HG02571 (cell line): ENCODE measurements at regions not wholly inside any gene's neighbourhood (a gene's known extent, or its start where the extent isn't known, plus 50 kb on each side); places are given as distances from the start of the nearest gene placed in this dataset.

ENCODE experiments used
- ATAC-seq: cut with Tn5 transposase; IDR thresholded peaks from one replicate; pipeline ENCODE4 v1.9.1; 2021; ENCODE audit warnings: mild to moderate bottlenecking, moderate library complexity; ENCODE audit not compliant: unreplicated experiment

DNA sequence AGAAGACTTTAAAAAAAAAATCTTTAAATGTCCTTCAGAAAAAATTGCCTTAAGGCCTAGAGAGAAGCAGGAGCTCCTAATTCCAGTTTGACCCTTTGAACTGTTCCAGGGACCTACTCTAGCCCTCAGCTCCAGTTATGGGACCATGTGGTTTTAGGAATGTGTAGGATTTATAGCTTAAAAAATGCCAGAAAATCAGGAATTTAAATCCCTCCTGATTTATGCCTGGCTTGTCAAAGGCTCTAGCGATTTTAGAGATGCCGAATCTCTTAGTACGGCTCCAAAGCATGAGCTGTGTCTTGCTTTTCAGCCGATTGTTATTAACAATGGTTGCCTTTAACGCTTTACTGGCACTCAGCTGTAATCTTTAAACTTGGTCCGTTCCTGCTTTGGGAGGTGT, 130.6 kb upstream of the NPVF start:
- no peak for ATAC-seq

DNA sequence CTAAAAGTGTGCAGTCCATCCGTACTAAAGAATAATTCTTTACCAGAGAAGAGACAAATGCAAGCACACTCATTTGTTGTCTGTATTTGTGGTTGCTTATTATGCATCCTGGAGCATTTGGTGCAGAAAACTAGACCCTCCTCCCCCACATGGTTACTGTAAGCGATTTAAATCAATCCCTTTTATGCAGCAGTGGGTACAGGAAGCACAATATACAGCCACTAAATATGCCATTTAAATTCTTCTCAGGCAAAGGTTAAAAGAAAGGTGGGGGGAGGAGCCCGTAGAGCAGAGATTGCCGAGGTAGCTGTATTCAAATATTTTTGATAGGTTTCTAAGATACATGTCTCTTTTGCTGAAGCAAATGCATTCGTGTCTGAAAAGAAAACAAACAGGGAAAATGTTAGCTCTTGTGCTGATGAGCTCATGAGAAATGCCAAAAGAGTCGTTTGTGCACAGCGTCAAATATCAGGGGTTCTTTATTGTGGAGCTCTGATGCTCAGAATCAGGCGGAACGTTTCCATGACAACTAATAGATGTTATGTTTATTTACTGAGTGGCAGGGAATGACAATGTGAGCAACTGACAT, 131.3 kb upstream of the NPVF start:
- ATAC-seq = no peak

DNA sequence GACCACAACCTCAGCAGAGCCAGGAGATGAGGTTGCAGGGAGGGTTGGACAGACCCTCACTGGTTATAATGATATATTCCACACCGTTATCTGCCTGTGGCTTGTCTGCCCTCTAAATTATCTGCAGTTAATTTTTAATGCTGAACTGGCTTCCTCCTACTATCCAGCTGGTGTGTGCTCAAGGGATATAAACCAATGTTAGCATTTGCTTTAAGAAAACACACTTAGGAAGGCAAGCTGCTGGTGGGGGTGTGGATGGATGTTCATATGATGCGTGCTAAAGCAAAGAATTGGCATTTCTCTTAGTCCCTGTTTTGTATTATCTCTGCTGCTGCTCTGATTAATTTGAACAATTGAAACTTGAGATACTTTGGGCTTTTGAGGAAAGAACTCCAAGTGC, 132.2 kb upstream of the NPVF start:
- ATAC-seq = no peak

DNA sequence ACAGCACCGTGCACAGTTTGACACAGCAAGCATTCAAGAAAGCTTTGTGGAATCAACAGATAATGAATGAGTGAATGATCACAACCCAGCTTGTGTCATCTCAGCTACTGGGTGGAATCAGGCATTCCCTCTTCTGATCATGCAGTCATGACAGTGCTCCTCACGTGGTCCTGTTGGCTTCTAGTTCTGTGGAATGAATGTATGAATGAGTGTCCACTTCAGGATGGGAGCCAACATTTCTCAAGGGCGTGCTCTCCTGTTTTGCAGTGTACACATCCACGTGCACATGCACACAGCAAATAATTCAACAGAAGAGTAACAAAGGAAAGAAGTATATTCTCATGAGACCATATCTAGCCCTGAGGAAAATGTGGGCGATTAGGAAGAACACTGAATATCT, 133.1 kb upstream of the NPVF start:
- no peak for ATAC-seq

DNA sequence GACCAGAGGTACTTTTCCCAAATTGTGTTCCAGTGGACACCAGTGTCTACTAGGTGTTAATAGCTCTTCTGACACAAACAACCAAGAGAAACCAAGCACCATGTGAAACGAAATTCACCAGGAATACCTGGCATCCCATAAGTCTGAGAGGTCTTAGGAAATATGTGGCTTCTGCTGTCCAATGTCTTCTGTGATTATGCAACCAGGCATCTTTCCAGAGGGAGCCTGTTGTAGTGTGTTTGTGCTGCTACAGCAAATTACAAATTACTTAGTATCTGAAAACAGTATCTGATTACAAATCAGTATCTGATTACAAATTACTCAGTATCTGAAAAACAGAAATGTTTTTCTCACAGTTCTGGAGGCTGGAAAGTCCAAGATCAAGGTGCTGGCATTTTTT, 133.6 kb upstream of the NPVF start:
- ATAC-seq = no peak

- no peak for ATAC-seq
Observed at GRCh38 chr7:25368599-25369201, 140.4 kb upstream of the NPVF start.

GRCh38 chr7:25369786-25370185, 141.5 kb upstream of the NPVF start:
- ATAC-seq = no peak

DNA sequence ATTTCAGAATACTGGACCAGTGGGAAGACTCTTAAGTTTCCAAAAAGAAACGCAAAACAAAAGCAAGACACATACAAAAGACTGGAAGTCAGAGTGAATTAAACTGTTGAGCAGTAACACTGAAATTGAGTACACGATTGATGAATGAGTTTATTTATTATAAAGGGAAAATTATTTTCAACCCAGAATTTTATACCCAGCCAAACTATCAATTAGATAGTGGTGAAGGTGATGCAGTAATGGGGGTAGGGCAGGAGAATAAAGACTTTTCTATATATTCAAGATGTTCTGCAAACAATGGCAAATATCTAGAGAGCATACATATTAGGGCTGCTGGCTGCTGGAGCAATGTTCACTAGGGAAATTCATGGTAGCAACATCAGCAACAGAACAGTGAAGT, 143.7 kb upstream of the NPVF start:
- ATAC-seq = no peak

GRCh38 chr7:25375805-25376600, 147.7 kb upstream of the NPVF start:
- no peak for ATAC-seq

GRCh38 chr7:25379351-25380300, 151.3 kb upstream of the NPVF start:
- no peak for ATAC-seq

DNA sequence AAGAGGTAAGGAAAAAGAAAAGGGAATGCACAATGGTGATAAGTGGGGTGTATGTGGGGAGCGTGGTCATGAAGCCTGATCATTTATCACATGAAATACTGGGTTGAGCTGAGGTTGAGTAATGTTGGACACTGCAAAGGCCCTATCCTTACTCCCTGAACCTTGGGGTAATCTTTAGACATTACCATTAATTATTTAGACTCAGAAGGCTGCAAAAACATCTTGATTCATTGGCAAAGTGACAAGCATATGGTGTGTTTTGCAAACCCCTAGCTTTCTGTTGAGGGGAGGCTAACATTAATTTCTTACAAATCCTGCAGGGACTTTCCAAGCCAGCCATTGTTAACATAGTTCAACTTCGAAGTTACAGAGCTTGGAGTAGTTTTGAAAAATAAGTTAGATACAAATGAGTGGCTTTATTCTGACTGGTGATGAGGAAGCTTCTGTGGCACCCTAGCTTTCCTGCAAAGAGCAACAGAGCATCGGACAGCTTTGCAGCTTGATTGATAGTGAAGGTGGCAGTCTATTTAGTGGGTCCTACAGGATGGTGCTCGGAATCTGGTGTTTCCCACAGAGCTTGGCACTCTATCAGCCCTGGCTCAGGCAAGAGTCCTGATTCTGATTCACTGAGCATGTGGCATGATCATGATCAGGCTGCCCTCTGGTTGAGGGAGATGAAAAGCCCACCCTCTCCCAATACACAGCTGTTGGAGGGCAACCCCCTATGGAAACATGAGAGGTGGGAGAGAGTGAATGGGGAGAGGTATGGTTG, 153.7 kb upstream of the NPVF start:
- ATAC-seq = no peak

DNA sequence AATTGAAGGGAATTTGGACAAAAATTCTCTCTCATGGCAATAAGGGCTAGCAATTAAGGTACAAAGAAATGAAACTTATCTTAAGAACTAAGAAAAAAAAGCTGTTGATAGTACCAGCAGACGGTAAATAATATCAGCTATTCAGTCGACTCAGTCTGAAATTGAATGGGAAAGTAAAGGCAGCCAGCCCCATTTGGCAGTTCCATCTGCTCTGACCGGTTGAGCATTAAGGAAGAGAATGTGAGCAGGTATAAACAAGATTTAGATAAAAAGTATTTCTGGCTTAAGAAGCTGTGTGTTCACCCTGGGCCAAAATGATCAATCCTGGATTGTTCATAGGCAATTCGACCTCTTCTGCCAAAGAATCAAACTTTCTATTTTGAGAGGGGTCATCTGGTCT, 154.6 kb upstream of the NPVF start:
- no peak for ATAC-seq

GRCh38 chr7:25383402-25383801, 155.1 kb upstream of the NPVF start:
- no peak for ATAC-seq

DNA sequence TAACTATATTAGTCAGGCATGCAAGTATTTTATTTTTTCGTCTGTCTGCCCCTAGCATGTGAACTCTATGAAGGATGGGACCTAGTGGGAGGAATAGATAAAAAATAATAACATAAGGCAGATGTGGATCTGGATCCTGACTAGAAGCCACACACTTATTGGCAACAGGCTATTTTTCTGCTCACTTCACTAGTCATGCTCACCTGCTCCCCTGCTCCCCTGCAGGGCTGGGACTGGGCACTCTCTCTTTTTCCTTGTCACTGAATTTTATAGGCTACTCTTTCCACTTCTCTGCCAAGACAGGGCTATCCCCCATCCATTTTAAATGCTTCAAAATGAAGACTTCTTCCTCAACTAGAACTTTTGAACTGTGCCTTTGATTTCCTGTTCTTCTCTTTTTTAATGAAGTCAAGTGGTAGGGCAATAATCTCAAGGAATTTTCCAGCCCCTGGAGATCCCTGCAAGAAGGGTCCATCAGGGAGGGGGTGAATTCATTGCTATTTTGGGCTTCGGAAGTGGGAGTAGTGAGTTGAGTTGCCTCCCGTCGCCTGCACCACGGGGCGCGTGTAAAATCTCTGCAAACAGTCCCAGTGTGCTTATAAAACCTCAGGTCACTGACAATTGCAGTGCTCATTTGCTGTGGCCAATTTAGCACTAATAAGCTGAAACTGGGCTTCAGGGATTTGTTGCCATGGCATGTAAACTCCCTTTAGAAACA, 156.7 kb upstream of the NPVF start:
- ATAC-seq = no peak

- ATAC-seq = no peak
Observed at GRCh38 chr7:25385506-25386136, 157.3 kb upstream of the NPVF start.

DNA sequence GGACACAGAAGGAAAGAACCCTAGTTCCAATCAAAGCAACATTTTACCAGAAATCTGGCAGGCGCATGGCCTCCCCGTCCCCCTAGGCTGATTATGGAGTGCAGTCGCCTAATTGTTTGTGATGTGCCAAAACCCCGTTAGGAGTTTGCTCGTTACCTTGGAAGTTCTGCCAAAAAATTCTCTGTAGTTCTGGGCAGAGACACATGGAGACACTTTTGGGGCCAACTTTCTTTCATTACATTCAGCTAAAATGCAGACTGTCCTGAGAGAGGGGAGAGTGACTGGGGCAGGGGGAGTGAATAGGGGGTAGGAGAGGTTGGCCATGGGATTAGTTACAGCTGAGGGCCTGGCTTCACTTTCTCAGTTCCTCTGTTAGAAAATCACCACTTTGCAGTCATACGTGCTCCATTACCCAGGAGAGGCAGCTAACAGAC, 158.0 kb upstream of the NPVF start:
- no peak for ATAC-seq

GRCh38 chr7:25388681-25389080, 160.4 kb upstream of the NPVF start:
- ATAC-seq = no peak

GRCh38 chr7:25389489-25390106, 161.3 kb upstream of the NPVF start:
- no peak for ATAC-seq

- no peak for ATAC-seq
Observed at GRCh38 chr7:25391295-25391861, 163.1 kb upstream of the NPVF start.
